GM12891 (cell line): ENCODE measurements at regions not wholly inside any gene's neighbourhood (a gene's known extent, or its start where the extent isn't known, plus 50 kb on each side); places are given as distances from the start of the nearest gene placed in this dataset.

Experiments used
- POLR2A ChIP-seq: IDR thresholded peaks from 2 replicates; pipeline ENCODE4 v1.6.1; 2011; ENCODE audit warnings: low read depth, low read length, control low read depth
- POLR2AphosphoS5 ChIP-seq: IDR thresholded peaks from 2 replicates; pipeline ENCODE4 v1.6.1; 2011; ENCODE audit warnings: low read depth, low read length, control low read depth
- POU2F2 ChIP-seq: IDR thresholded peaks from 2 replicates; pipeline ENCODE4 v1.6.1; 2011; ENCODE audit warnings: low read depth, mild to moderate bottlenecking, control low read depth, low read length, moderate library complexity
- SPI1 ChIP-seq: IDR thresholded peaks from 2 replicates; pipeline ENCODE4 v1.6.1; 2011; ENCODE audit warnings: low read depth, low read length, control low read depth
- TAF1 ChIP-seq: IDR thresholded peaks from 2 replicates; pipeline ENCODE4 v1.6.1; 2011; ENCODE audit warnings: low read depth, low read length, control low read depth

GRCh38 chr14:89625731-89626232 is 208.7 kb upstream of the FOXN3 start:
- TF ChIP-seq POLR2AphosphoS5 (no peak), POLR2A (no peak), TAF1 (no peak), SPI1 (no peak), POU2F2 (no peak)
